Dedifferentiated amniotic fluid mesenchymal stem cell (primary cell): ENCODE measurements at regions not wholly inside any gene's neighbourhood (a gene's known extent, or its start where the extent isn't known, plus 50 kb on each side); places are given as distances from the start of the nearest gene placed in this dataset.

ENCODE experiments used
- DNase-seq: peaks from one replicate; pipeline ENCODE4 v3.0.0-alpha.2; 2016; ENCODE audit errors: extremely low spot score

DNA sequence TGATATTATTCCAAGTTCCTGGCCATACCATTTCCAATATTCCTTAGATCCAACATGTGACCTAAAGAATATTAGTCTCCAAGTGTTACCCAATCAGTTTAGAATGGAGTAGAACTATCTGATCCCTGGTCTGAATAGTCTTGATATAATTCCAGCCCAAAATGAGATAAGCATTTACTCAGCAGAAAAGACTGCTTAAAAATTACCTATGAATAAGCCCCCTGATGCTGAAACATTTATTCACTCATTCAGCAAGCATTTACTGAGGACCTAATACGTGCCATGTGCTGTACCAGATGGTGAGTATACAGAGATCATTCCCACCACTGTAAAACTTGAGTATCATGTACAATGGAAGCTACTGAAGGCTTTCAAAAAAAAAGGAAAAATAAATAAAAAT lies 157.0 kb downstream of the FAM114A2 start:
- DNase-seq: no peak

DNA sequence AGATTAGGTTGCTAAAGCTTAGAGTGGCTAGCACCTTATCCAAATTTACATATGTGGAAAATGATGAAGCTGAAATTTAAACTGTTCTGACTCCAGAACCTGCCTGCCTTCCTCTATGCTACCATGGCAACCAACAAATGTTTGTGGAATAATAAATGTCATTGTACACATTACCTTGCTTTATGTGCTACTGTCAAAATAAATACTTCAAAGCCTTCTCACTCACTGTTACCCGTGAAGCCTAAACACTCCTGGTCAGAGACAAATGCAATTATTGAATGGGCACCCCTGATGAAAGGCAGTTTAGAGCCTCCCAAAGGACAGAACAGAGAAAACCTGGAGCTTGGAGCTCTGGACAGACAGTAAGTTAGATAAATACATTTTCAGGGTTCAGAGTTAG lies 158.6 kb downstream of the FAM114A2 start:
- DNase-seq: no peak

DNA sequence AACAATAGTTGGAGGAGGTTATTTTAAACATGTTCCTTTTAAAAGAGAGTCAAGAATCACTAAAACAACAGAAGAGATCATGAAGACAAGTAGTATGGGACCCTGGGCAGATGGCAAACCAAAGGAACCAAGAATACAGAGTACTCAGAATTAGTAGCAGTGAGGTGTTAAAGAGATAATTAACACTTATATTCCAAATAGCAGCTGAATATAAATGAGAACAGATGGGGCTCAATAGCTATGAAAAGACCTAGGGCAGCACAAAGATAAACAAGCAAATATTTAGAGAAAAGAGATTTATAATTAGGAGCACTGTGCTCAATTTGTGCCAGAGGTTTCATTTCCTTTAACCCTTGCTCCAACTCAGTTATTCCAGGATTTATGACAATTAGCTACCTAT lies 159.1 kb downstream of the FAM114A2 start:
- no peak for DNase-seq

DNA sequence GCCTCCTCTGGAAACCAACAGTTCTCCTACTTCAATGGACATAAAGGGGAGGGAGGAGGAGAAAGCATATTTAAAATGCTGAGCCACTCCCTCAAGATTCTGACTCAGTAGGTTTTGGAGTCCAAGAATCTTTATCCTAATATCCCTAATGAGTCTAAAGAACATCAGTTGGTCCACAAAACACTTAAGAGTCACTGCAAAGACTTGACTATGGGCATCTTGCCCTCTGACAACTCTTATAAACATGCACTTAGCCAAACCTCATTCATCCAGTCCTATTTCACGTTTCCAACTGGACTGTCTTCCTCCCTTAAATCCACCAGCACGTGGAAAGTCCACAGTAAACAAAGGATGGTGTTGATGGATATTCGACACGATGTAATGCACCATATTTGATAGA lies 172.5 kb downstream of the FAM114A2 start:
- DNase-seq: no peak

DNA sequence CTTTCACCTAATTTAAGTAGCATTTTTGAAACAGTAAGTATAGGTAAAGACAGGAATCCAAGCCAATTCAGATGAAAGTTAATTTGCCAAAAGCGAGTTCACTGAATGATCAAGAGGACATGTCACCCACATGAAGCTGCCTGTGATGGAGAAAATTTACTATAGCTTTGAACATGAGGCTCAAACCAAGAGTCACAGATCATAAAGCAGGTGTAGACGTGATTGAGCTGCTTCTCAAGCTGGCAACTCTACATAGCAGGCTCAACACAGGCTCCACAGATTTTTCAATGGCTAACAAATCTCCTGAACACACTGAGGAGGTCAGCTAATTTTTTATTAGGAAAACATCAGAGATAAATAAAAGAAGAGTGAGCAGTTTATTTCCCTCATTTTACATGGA lies 173.7 kb downstream of the FAM114A2 start:
- no peak for DNase-seq

DNA sequence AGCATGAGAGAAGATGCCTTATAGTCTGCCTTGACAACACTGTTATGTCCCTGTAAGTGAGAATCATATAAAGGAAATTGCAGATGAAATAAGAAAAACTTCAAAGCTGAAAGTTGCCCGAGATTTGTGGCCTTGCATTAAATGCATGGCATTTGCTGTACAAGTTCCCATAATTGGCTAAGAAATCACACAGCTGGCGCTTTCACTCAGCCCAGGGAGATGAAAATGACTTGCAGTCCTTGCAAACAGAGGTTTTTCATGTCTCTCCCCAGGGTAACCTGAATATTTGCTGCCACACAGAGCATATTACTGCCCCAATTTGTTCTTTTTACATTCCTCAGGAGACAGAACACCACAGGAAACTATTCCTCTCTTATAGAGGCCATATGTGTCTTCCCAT lies 174.8 kb downstream of the FAM114A2 start:
- no peak for DNase-seq
